OCI-LY3 (cell line): ENCODE measurements at regions not wholly inside any gene's neighbourhood (a gene's known extent, or its start where the extent isn't known, plus 50 kb on each side); places are given as distances from the start of the nearest gene placed in this dataset.
A peak's percentile ranks its signal among the peaks of the same experiment; 100 is the strongest.

Source experiments
- H2AFZ ChIP-seq: fragments of 200-600, 300-600 bp; shearing (Covaris generic); 2 replicates; pipeline ENCODE4 v1.6.0; 2014; ENCODE audit warnings: antibody characterized with exemption, low read depth, low read length
- H3K27ac ChIP-seq: fragments of 200-600, 300-600 bp; sonication (generic); 2 replicates; pipeline ENCODE4 v1.5.1; 2014; ENCODE audit warnings: mild to moderate bottlenecking, low read length, moderate library complexity, mixed read lengths
- H3K27me3 ChIP-seq: fragments of 200-600, 300-600 bp; sonication (generic); 2 replicates; pipeline ENCODE4 v1.6.1; 2014; ENCODE audit warnings: low read depth, low read length, mixed read lengths
- H3K36me3 ChIP-seq: fragments of 200-600, 300-600 bp; sonication (generic); replicated peaks from 2 replicates; pipeline ENCODE3; 2014; ENCODE audit warnings: low read depth, low read length, mixed read lengths
- H3K4me1 ChIP-seq: fragments of 300-600, 200-600 bp; sonication (generic); 2 replicates; pipeline ENCODE4 v1.6.1; 2014; ENCODE audit warnings: low read length, mixed read lengths
- H3K4me2 ChIP-seq: fragments of 200-600, 300-600 bp; sonication (generic); 2 replicates; pipeline ENCODE4 v1.6.1; 2014; ENCODE audit warnings: low read length, mixed read lengths
- H3K4me3 ChIP-seq: fragments of 300-600, 200-600 bp; sonication (generic); 2 replicates; pipeline ENCODE4 v1.5.1; 2014; ENCODE audit warnings: antibody characterized with exemption, mild to moderate bottlenecking, low read length, moderate library complexity
- H3K79me2 ChIP-seq: fragments of 300-600, 200-600 bp; shearing (Covaris generic); 2 replicates; pipeline ENCODE4 v1.6.1; 2014; ENCODE audit warnings: mild to moderate bottlenecking, low read length, mixed read lengths
- H3K9ac ChIP-seq: fragments of 300-600, 200-600 bp; shearing (Covaris generic); 2 replicates; pipeline ENCODE4 v1.6.0; 2014; ENCODE audit warnings: mild to moderate bottlenecking, low read length, moderate library complexity
- H3K9me3 ChIP-seq: fragments of 200-600, 300-600 bp; shearing (Covaris generic); 2 replicates; pipeline ENCODE4 v1.6.1; 2014; ENCODE audit warnings: low read length, mixed read lengths; ENCODE audit not compliant: insufficient read depth
- H4K20me1 ChIP-seq: fragments of 200-600, 300-600 bp; sonication (generic); 2 replicates; pipeline ENCODE4 v1.6.1; 2016; ENCODE audit warnings: low read length, mixed read lengths; ENCODE audit not compliant: insufficient read depth
- EZH2phosphoT487 ChIP-seq: fragments of 200-600 bp; shearing (Covaris generic); IDR thresholded peaks from 2 replicates; pipeline ENCODE4 v1.6.1; 2018; ENCODE audit warnings: antibody characterized with exemption, mixed run types, low read depth
- TF ChIP-seq, protein P1 (sequence below): fragments of 200-600, 300-600 bp; sonication (generic); IDR thresholded peaks from 2 replicates; pipeline ENCODE4 v1.5.1; 2014; ENCODE audit warnings: antibody characterized with exemption, low read length, low read depth

DNA sequence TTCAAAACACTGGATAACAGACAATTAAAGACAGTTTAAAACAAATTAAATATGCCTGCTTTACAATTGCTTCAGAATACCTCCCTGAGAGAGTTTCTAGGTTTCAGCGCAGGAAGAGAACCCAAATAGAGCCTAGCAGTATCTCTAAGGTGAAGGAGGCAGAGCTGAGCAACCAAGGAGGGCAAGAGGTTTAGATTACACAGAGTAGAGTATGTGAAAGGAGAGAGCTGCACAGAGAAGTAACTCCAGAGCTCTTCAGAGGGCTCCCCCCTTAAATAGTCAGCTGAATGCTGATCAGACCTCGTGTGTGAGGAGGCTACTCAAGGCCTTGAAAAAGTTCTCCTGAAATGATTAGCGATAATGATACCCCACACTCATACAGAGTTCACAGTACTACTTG is 386.5 kb upstream of the TCF4 start:
- peak overlapping the region; percentile 57 for H3K27ac ChIP-seq
- H3K9ac ChIP-seq, result peak overlapping the region; percentile 8
- H3K36me3 ChIP-seq, result no peaks in the 10 kb centered on the region
- H2AFZ ChIP-seq, result peak overlapping the region; percentile 41
- no peak overlapping the region for H3K4me3 ChIP-seq
- no peaks in the 10 kb centered on the region for H3K79me2 ChIP-seq
- 0 out of 2 replicates have a peak, but pooled peaks cover 4% of the 10 kb centered on the region for H3K9me3 ChIP-seq
- no peaks in the 10 kb centered on the region for H3K27me3 ChIP-seq
- TF ChIP-seq, protein P1, sequence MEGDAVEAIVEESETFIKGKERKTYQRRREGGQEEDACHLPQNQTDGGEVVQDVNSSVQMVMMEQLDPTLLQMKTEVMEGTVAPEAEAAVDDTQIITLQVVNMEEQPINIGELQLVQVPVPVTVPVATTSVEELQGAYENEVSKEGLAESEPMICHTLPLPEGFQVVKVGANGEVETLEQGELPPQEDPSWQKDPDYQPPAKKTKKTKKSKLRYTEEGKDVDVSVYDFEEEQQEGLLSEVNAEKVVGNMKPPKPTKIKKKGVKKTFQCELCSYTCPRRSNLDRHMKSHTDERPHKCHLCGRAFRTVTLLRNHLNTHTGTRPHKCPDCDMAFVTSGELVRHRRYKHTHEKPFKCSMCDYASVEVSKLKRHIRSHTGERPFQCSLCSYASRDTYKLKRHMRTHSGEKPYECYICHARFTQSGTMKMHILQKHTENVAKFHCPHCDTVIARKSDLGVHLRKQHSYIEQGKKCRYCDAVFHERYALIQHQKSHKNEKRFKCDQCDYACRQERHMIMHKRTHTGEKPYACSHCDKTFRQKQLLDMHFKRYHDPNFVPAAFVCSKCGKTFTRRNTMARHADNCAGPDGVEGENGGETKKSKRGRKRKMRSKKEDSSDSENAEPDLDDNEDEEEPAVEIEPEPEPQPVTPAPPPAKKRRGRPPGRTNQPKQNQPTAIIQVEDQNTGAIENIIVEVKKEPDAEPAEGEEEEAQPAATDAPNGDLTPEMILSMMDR, result no peak
- no peak for TF ChIP-seq EZH2phosphoT487
- H4K20me1 ChIP-seq, result no peaks in the 10 kb centered on the region
- H3K4me2 ChIP-seq, result peak overlapping the region; percentile 52
- peaks cover 32% of the 10 kb centered on the region for H3K4me1 ChIP-seq

DNA sequence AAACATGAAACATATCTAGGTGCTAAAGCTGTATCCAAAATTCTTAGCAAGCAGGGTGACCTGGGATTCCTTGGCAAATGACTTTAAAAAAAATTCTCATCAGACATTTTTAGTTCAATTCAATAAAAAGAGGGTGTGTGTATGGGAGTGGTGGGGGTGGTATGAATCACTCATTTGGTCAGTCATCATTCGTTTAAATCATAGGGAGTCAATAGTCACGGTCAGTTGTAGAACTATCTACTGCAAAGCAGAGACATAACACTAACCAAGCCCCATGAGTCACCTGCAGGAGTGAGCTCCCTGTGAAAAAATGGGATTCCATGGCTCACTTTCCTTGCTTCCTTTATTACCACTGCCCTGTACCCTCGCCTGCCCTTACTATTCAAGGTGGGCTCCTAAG is 380.6 kb upstream of the TCF4 start:
- TF ChIP-seq EZH2phosphoT487, result no peak
- TF ChIP-seq, protein P1, result no peak
- Histone ChIP-seq H3K79me2 (no peaks in the 10 kb centered on the region), H3K4me2 (no peak overlapping the region), H3K4me3 (no peak overlapping the region), H3K27ac (no peak overlapping the region), H3K9me3 (no peaks in the 10 kb centered on the region), H3K36me3 (no peaks in the 10 kb centered on the region), H3K4me1 (peaks cover 39% of the 10 kb centered on the region), H3K9ac (no peak overlapping the region), H2AFZ (no peak overlapping the region), H4K20me1 (no peaks in the 10 kb centered on the region), H3K27me3 (no peaks in the 10 kb centered on the region)

DNA sequence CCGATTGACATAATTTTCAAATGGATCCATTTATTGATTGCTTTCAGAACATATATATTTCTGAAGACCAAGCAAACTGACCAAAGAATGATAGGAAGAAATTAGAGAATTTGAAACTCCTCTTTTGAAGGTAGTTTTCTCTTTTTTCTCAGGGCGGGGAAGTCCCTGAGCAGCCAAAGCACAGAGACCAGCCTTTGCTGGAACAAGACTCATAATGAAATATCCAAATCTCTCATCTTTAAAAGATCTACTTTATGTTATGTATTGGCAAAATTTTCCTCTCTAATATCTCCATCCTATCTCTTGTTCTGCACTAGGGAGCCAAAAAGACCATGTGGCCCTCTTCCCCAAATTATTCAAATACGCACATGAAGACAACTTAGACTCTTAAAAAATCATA is 379.0 kb upstream of the TCF4 start:
- H3K4me3 ChIP-seq, result peak overlapping the region; percentile 54
- no peaks in the 10 kb centered on the region for H3K9me3 ChIP-seq
- peak overlapping the region; percentile 77 for H3K4me2 ChIP-seq
- no peaks in the 10 kb centered on the region for H3K36me3 ChIP-seq
- TF ChIP-seq, protein P1, result no peak
- no peak for TF ChIP-seq EZH2phosphoT487
- H4K20me1 ChIP-seq, result no peaks in the 10 kb centered on the region
- H3K9ac ChIP-seq, result peak overlapping the region; percentile 28
- peaks cover 28% of the 10 kb centered on the region for H3K4me1 ChIP-seq
- H2AFZ ChIP-seq, result peak overlapping the region; percentile 7; the same call in 1 of the 2 replicates
- H3K79me2 ChIP-seq, result no peaks in the 10 kb centered on the region
- H3K27me3 ChIP-seq, result no peaks in the 10 kb centered on the region
- peak overlapping the region; percentile 59 for H3K27ac ChIP-seq

DNA sequence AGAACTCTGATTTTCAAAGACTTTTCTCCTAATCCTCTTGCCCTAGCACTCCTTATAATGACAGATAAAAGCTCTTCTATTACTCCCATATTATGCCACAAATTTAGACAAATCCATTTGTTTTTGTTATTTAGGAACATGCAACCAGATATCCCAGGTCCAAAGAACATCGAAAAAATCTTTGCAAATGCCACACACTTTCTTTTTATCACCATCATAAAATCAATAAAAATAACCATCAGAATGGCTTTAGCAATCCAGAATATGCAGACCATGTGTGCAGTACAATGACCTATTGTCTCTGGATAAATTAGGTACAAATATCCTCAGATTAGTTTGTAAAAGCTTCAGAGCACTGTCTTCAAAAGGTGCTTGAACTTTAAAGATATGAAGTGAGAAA is 376.2 kb upstream of the TCF4 start:
- Histone ChIP-seq H3K9ac (no peak overlapping the region), H3K4me2 (no peak overlapping the region), H3K4me1 (peaks cover 24% of the 10 kb centered on the region), H3K79me2 (no peaks in the 10 kb centered on the region), H3K4me3 (no peak overlapping the region), H4K20me1 (no peaks in the 10 kb centered on the region), H3K27ac (no peak overlapping the region), H3K36me3 (no peaks in the 10 kb centered on the region), H3K9me3 (no peaks in the 10 kb centered on the region), H2AFZ (no peak overlapping the region), H3K27me3 (no peaks in the 10 kb centered on the region)
- TF ChIP-seq EZH2phosphoT487, result no peak
- TF ChIP-seq, protein P1, result no peak
